Activated CD8-positive, alpha-beta T cell treated with anti-CD3 and anti-CD28 coated beads for 36 hours (primary cell): ENCODE measurements at regions not wholly inside any gene's neighbourhood (a gene's known extent, or its start where the extent isn't known, plus 50 kb on each side); places are given as distances from the start of the nearest gene placed in this dataset.

Experiments
- ATAC-seq: fragments of 200-7000 bp; cut with Tn5 transposase; one replicate; pipeline ENCODE4 v1.10.0; 2021; ENCODE audit warnings: mild to moderate bottlenecking, moderate library complexity
- CTCF ChIA-PET: fragments of 350-600 bp; sonication (Branson Sonifier 250); formaldehyde crosslinking; loops from one replicate; lab custom pipeline; 2021; ENCODE audit warnings: antibody characterized with exemption; lab: Charles Lee
- POLR2A ChIA-PET: fragments of 350-600 bp; sonication (Branson Sonifier 250); formaldehyde crosslinking; loops from one replicate; lab custom pipeline; 2021; ENCODE audit warnings: antibody characterized with exemption; lab: Charles Lee
- DNase-seq: peaks from one replicate; pipeline ENCODE4 v3.0.0-alpha.2; 2020
- H3K27ac Mint-ChIP-seq: one replicate; pipeline ENCODE4 v1.8.0; 2021; ENCODE audit warnings: mild to moderate bottlenecking, mixed read lengths
- H3K27me3 Mint-ChIP-seq: one replicate; pipeline ENCODE4 v1.8.0; 2021; ENCODE audit warnings: mixed read lengths
- H3K36me3 Mint-ChIP-seq: one replicate; pipeline ENCODE4 v1.8.0; 2021; ENCODE audit warnings: low read depth, mixed read lengths
- H3K4me1 Mint-ChIP-seq: one replicate; pipeline ENCODE4 v1.8.0; 2021; ENCODE audit warnings: low read depth, mixed read lengths
- H3K4me3 Mint-ChIP-seq: one replicate; pipeline ENCODE4 v1.8.0; 2021; ENCODE audit warnings: mild to moderate bottlenecking, moderate library complexity, mixed read lengths
- H3K9me3 Mint-ChIP-seq: one replicate; pipeline ENCODE4 v1.8.0; 2021; ENCODE audit warnings: mixed read lengths
- CTCF ChIP-seq: fragments of 200-600 bp; IDR thresholded peaks from one replicate; pipeline ENCODE4 v1.8.0; 2022; ENCODE audit warnings: antibody characterized with exemption, mild to moderate bottlenecking
- intact Hi-C: fragments of 100-400 bp; cut with micrococcal nuclease; formaldehyde crosslinking; loops from one replicate; pipeline ENCODE4 v1.10.0; 2022

GRCh38 chr2:21676041-21676440 is 552.3 kb downstream of the TDRD15 start:
- H3K36me3 Mint-ChIP-seq = no peaks in the 10 kb centered on the region
- ChIA-PET CTCF (no interaction called here), POLR2A (no interaction called here)
- no peak for TF ChIP-seq CTCF
- H3K4me3 Mint-ChIP-seq = no peak overlapping the region
- intact Hi-C loops = no loop called here
- no peak overlapping the region for H3K27ac Mint-ChIP-seq
- ATAC-seq (no peak), DNase-seq (no peak)
- no peaks in the 10 kb centered on the region for H3K27me3 Mint-ChIP-seq
- peaks cover 5% of the 10 kb centered on the region for H3K9me3 Mint-ChIP-seq
- H3K4me1 Mint-ChIP-seq = no peaks in the 10 kb centered on the region

- no peak for TF ChIP-seq CTCF
- DNase-seq (no peak), ATAC-seq (no peak)
- Mint-ChIP-seq H3K4me3 (no peak overlapping the region), H3K27ac (no peak overlapping the region), H3K36me3 (no peaks in the 10 kb centered on the region), H3K27me3 (no peaks in the 10 kb centered on the region), H3K9me3 (peaks cover 5% of the 10 kb centered on the region), H3K4me1 (no peaks in the 10 kb centered on the region)
- intact Hi-C loops = no loop called here
- ChIA-PET POLR2A (no interaction called here), CTCF (no interaction called here)
Measured at GRCh38 chr2:21676676-21677075, 552.9 kb downstream of the TDRD15 start.

- no peaks in the 10 kb centered on the region for H3K36me3 Mint-ChIP-seq
- H3K27me3 Mint-ChIP-seq = no peaks in the 10 kb centered on the region
- no peak overlapping the region for H3K4me3 Mint-ChIP-seq
- peaks cover 7% of the 10 kb centered on the region for H3K9me3 Mint-ChIP-seq
- no peaks in the 10 kb centered on the region for H3K4me1 Mint-ChIP-seq
- POLR2A ChIA-PET = no interaction called here
- no peak for TF ChIP-seq CTCF
- DNase-seq (no peak), ATAC-seq (no peak)
- H3K27ac Mint-ChIP-seq = no peak overlapping the region
- CTCF ChIA-PET = no interaction called here
- intact Hi-C loops = no loop called here
Measured at GRCh38 chr2:21683838-21684237, 560.1 kb downstream of the TDRD15 start.

- no peak for TF ChIP-seq CTCF
- ATAC-seq = no peak
- no peaks in the 10 kb centered on the region for H3K36me3 Mint-ChIP-seq
- DNase-seq = no peak
- peaks cover 5% of the 10 kb centered on the region for H3K9me3 Mint-ChIP-seq
- H3K27ac Mint-ChIP-seq = no peak overlapping the region
- ChIA-PET CTCF (no interaction called here), POLR2A (no interaction called here)
- H3K27me3 Mint-ChIP-seq = no peaks in the 10 kb centered on the region
- no peaks in the 10 kb centered on the region for H3K4me1 Mint-ChIP-seq
- no peak overlapping the region for H3K4me3 Mint-ChIP-seq
- intact Hi-C loops = no loop called here
Measured at GRCh38 chr2:21687589-21687988, 563.8 kb downstream of the TDRD15 start.

- no peak overlapping the region for H3K4me3 Mint-ChIP-seq
- TF ChIP-seq CTCF = no peak
- POLR2A ChIA-PET = no interaction called here
- no peaks in the 10 kb centered on the region for H3K4me1 Mint-ChIP-seq
- no peak for ATAC-seq
- CTCF ChIA-PET = no interaction called here
- H3K9me3 Mint-ChIP-seq = peaks cover 2% of the 10 kb centered on the region
- no peaks in the 10 kb centered on the region for H3K36me3 Mint-ChIP-seq
- no peaks in the 10 kb centered on the region for H3K27me3 Mint-ChIP-seq
- no peak for DNase-seq
- no peak overlapping the region for H3K27ac Mint-ChIP-seq
- intact Hi-C loops = no loop called here
Measured at GRCh38 chr2:21690005-21690404, 566.2 kb downstream of the TDRD15 start.
